ENCODE measurements at regions not wholly inside any gene's neighbourhood (a gene's known extent, or its start where the extent isn't known, plus 50 kb on each side); places are given as distances from the start of the nearest gene placed in this dataset.

DNA sequence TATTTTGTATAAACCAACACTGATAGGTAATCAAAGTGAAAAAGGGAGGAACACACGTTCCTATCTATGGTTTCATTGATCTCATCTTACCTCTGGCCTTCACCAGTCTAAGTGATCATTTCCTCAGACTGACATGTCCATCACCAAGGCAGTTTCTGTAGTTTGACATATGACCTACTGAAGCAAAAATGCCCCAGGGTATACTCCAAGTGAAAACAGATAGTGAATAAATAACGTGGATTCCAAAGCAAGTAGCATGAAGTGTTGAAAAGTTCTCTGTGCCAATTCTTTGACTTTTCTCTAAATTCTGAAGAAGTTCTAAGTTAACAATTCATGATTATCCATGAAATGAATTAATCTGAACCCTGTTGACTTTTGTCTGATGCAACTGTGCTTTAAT is 334.2 kb upstream of the SGCG start:
- Histone ChIP-seq H3K27ac (ENCODE audit: extremely low read depth, low read depth, low read length) (no peak overlapping the region), H3K36me3 (ENCODE audit: control insufficient read depth in 2 of 2, insufficient read depth in 1 of 2, low read length in 2 of 2) (no peaks in the 10 kb centered on the region), H3K4me1 (ENCODE audit: control insufficient read depth, insufficient read depth, low read length) (no peaks in the 10 kb centered on the region), H3K4me3 (ENCODE audit: low read depth, low read length) (no peak overlapping the region), H3K9me3 (ENCODE audit: control insufficient read depth, insufficient read depth, low read depth, low read length) (no peaks in the 10 kb centered on the region)
- ChIA-PET CTCF (no interaction called here), POLR2A (no interaction called here)
- TF ChIP-seq TCF7L2 (IDR thresholded peaks at IDR 0.05; ENCODE audit: borderline replicate concordance, low read depth, low read length) (0 out of 2 replicates have a peak, but pooled peaks have one; percentile 28), GFI1B (tag by site-specific recombination; IDR thresholded peaks at IDR 0.05) (no peak)

DNA sequence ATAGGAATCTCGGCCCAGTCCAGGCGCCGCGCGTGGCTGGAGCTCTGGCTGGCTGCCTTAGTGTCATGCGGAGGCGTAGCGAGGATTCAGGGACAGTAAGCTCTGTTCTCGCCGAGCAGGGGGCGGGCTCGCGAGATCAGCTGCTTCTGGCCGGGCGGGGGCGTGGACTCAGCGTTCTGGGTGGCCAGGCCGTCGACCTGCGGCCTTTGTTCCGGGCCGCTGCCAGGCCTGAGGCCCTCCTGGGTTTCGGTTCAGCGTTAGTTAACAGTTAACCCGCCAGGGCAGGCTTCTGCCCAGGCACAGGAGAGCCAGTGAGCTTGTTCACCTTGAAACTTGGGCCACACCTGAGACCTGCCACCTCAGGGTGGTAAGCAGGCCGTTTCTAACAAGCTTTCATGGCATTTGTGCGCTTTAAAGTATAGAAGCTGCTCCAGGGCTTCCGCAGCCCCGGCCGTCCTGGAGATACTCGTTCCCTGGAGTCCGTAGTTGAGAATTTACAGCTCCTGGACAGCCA is 332.2 kb upstream of the SGCG start:
- ChIA-PET CTCF (no interaction called here), POLR2A (no interaction called here)
- TF ChIP-seq ZNF121 (tag by site-specific recombination; IDR thresholded peaks at IDR 0.05) = no peak
- TF ChIP-seq ZNF837 (tag by site-specific recombination; IDR thresholded peaks at IDR 0.05) = no peak
- no peak for TF ChIP-seq ZNF18 (tag by site-specific recombination; IDR thresholded peaks at IDR 0.05)
- no peak for TF ChIP-seq ZNF658 (tag by site-specific recombination; IDR thresholded peaks at IDR 0.05)
- no peak for TF ChIP-seq ZNF785 (tag by site-specific recombination; IDR thresholded peaks at IDR 0.05)
- TF ChIP-seq MZF1 (tag by site-specific recombination; IDR thresholded peaks at IDR 0.05; ENCODE audit: borderline replicate concordance) = no peak
- TF ChIP-seq ZNF202 (tag by site-specific recombination; IDR thresholded peaks at IDR 0.05; ENCODE audit: borderline replicate concordance) = no peak
- TF ChIP-seq ZNF529 (tag by site-specific recombination; IDR thresholded peaks at IDR 0.05; ENCODE audit: insufficient replicate concordance) = no peak
- TF ChIP-seq ZBTB20 (tag by site-specific recombination; IDR thresholded peaks at IDR 0.05) = no peak
- no peak for TF ChIP-seq ZBTB48 (tag by site-specific recombination; IDR thresholded peaks at IDR 0.05)
- no peak for TF ChIP-seq ZNF48 (tag by site-specific recombination; IDR thresholded peaks at IDR 0.05)
- TF ChIP-seq HOXC10 (CRISPR knock-in tag; IDR thresholded peaks at IDR 0.05) = no peak
- TF ChIP-seq, protein P1, sequence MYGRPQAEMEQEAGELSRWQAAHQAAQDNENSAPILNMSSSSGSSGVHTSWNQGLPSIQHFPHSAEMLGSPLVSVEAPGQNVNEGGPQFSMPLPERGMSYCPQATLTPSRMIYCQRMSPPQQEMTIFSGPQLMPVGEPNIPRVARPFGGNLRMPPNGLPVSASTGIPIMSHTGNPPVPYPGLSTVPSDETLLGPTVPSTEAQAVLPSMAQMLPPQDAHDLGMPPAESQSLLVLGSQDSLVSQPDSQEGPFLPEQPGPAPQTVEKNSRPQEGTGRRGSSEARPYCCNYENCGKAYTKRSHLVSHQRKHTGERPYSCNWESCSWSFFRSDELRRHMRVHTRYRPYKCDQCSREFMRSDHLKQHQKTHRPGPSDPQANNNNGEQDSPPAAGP (tag by site-specific recombination; IDR thresholded peaks at IDR 0.05) = no peak
- no peak for TF ChIP-seq ZNF621 (tag by site-specific recombination; IDR thresholded peaks at IDR 0.05)
- no peak for TF ChIP-seq ZSCAN4 (tag by site-specific recombination; IDR thresholded peaks at IDR 0.05)
- no peak for TF ChIP-seq ZNF777 (tag by site-specific recombination; IDR thresholded peaks at IDR 0.05; ENCODE audit: borderline replicate concordance)
- TF ChIP-seq, protein P2, sequence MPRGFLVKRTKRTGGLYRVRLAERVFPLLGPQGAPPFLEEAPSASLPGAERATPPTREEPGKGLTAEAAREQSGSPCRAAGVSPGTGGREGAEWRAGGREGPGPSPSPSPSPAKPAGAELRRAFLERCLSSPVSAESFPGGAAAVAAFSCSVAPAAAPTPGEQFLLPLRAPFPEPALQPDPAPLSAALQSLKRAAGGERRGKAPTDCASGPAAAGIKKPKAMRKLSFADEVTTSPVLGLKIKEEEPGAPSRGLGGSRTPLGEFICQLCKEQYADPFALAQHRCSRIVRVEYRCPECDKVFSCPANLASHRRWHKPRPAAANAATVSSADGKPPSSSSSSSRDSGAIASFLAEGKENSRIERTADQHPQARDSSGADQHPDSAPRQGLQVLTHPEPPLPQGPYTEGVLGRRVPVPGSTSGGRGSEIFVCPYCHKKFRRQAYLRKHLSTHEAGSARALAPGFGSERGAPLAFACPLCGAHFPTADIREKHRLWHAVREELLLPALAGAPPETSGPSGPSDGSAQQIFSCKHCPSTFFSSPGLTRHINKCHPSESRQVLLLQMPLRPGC (tag by site-specific recombination; IDR thresholded peaks at IDR 0.05) = no peak
- TF ChIP-seq, protein P3, sequence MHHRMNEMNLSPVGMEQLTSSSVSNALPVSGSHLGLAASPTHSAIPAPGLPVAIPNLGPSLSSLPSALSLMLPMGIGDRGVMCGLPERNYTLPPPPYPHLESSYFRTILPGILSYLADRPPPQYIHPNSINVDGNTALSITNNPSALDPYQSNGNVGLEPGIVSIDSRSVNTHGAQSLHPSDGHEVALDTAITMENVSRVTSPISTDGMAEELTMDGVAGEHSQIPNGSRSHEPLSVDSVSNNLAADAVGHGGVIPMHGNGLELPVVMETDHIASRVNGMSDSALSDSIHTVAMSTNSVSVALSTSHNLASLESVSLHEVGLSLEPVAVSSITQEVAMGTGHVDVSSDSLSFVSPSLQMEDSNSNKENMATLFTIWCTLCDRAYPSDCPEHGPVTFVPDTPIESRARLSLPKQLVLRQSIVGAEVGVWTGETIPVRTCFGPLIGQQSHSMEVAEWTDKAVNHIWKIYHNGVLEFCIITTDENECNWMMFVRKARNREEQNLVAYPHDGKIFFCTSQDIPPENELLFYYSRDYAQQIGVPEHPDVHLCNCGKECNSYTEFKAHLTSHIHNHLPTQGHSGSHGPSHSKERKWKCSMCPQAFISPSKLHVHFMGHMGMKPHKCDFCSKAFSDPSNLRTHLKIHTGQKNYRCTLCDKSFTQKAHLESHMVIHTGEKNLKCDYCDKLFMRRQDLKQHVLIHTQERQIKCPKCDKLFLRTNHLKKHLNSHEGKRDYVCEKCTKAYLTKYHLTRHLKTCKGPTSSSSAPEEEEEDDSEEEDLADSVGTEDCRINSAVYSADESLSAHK (tag by site-specific recombination; IDR thresholded peaks at IDR 0.05) = no peak
- Histone ChIP-seq H3K27ac (ENCODE audit: extremely low read depth, low read depth, low read length) (no peak overlapping the region), H3K4me3 (ENCODE audit: low read depth, low read length) (no peak overlapping the region), H3K4me1 (ENCODE audit: control insufficient read depth, insufficient read depth, low read length) (no peaks in the 10 kb centered on the region), H3K36me3 (ENCODE audit: control insufficient read depth in 2 of 2, insufficient read depth in 1 of 2, low read length in 2 of 2) (no peaks in the 10 kb centered on the region), H3K9me3 (ENCODE audit: control insufficient read depth, insufficient read depth, low read depth, low read length) (no peaks in the 10 kb centered on the region)
